Mesenchymal stem cell (in vitro differentiated cells and primary cell): ENCODE measurements at regions not wholly inside any gene's neighbourhood (a gene's known extent, or its start where the extent isn't known, plus 50 kb on each side); places are given as distances from the start of the nearest gene placed in this dataset.

Source experiments
- DNase-seq: peaks from one replicate; pipeline ENCODE4 v3.0.0-alpha.2; 2013
- H2AFZ ChIP-seq: one replicate; pipeline ENCODE4 v1.6.1; 2013; ENCODE audit warnings: low read depth, mild to moderate bottlenecking, control low read depth, inconsistent platforms, low read length, moderate library complexity
- H2AK5ac ChIP-seq: 2 replicates; pipeline ENCODE4 v1.6.1; 2013; ENCODE audit warnings: low read length, moderate library complexity, mild to moderate bottlenecking, inconsistent platforms; ENCODE audit not compliant: severe bottlenecking
- H2BK120ac ChIP-seq: one replicate; pipeline ENCODE4 v1.6.1; 2013; ENCODE audit warnings: low read depth, mild to moderate bottlenecking, inconsistent platforms, low read length, moderate library complexity
- H2BK12ac ChIP-seq, 2 experiments: one replicate each; pipeline ENCODE4 v1.6.1; 2013; ENCODE audit warnings: inconsistent platforms in 2 of 2, low read length in 2 of 2, mild to moderate bottlenecking in 2 of 2, moderate library complexity in 2 of 2, control low read depth in 1 of 2
- H2BK15ac ChIP-seq: one replicate; pipeline ENCODE4 v1.6.1; 2013; ENCODE audit warnings: mild to moderate bottlenecking, low read depth, inconsistent platforms; ENCODE audit not compliant: poor library complexity, severe bottlenecking
- H2BK5ac ChIP-seq: 2 replicates; pipeline ENCODE4 v1.6.1; 2013; ENCODE audit warnings: low read depth, mild to moderate bottlenecking, low read length, control low read depth, inconsistent platforms; ENCODE audit not compliant: poor library complexity, severe bottlenecking
- H3K14ac ChIP-seq, 2 experiments: one replicate each; pipeline ENCODE4 v1.6.1; 2013; ENCODE audit warnings: inconsistent platforms in 2 of 2, low read length in 2 of 2, control low read depth in 1 of 2, mild to moderate bottlenecking in 1 of 2, moderate library complexity in 1 of 2
- H3K18ac ChIP-seq, 2 experiments: one replicate each; pipeline ENCODE4 v1.6.1; 2013; ENCODE audit warnings: inconsistent platforms in 2 of 2, low read length in 2 of 2, control low read depth in 1 of 2, low read depth in 1 of 2, mild to moderate bottlenecking in 1 of 2
- H3K23ac ChIP-seq, 2 experiments: one replicate each; pipeline ENCODE4 v1.6.1; 2013; ENCODE audit warnings: inconsistent platforms in 2 of 2, low read length in 2 of 2, mild to moderate bottlenecking in 2 of 2, moderate library complexity in 2 of 2, control low read depth in 1 of 2
- H3K27ac ChIP-seq: 2 replicates; pipeline ENCODE4 v1.5.1; 2013; ENCODE audit warnings: mild to moderate bottlenecking, moderate library complexity, low read length, control low read depth, inconsistent platforms; ENCODE audit not compliant: poor library complexity, severe bottlenecking
- H3K27me3 ChIP-seq, 2 experiments: 2 replicates each; pipeline versions ENCODE4 v1.6.1 to v1.7.0; 2013; ENCODE audit warnings: low read length in 2 of 2, mild to moderate bottlenecking in 2 of 2, moderate library complexity in 2 of 2, control low read depth in 1 of 2, inconsistent platforms in 1 of 2; ENCODE audit not compliant: control insufficient read depth in 1 of 2, insufficient read depth in 1 of 2
- H3K36me3 ChIP-seq, 2 experiments: 2 replicates each; pipeline versions ENCODE4 v1.6.1 to v1.7.0; 2013; ENCODE audit warnings: low read length in 2 of 2, control low read depth in 1 of 2, inconsistent platforms in 1 of 2, low read depth in 1 of 2, mild to moderate bottlenecking in 1 of 2; ENCODE audit not compliant: insufficient read depth in 2 of 2, control insufficient read depth in 1 of 2
- H3K4ac ChIP-seq, 2 experiments: one replicate each; pipeline ENCODE4 v1.6.1; 2013; ENCODE audit warnings: inconsistent platforms in 2 of 2, low read length in 2 of 2, mild to moderate bottlenecking in 2 of 2, moderate library complexity in 2 of 2, control low read depth in 1 of 2, low read depth in 1 of 2
- H3K4me1 ChIP-seq: 2 replicates; pipeline ENCODE4 v1.6.1; 2013; ENCODE audit warnings: low read depth, low read length, control low read depth; ENCODE audit not compliant: control insufficient read depth, insufficient read depth
- H3K4me2 ChIP-seq: 2 replicates; pipeline ENCODE4 v1.6.1; 2013; ENCODE audit warnings: low read length, mild to moderate bottlenecking, inconsistent platforms; ENCODE audit not compliant: poor library complexity, severe bottlenecking
- H3K4me3 ChIP-seq, 2 experiments: 2 replicates each; pipeline versions ENCODE4 v1.5.1 to v1.7.0; 2013; ENCODE audit warnings: low read length in 2 of 2, mild to moderate bottlenecking in 2 of 2, control low read depth in 1 of 2, low read depth in 1 of 2; ENCODE audit not compliant: insufficient read depth in 1 of 2
- H3K79me1 ChIP-seq: replicated peaks from 2 replicates; pipeline ENCODE4 v1.6.1; 2013; ENCODE audit warnings: mild to moderate bottlenecking, control low read depth, low read length, inconsistent platforms; ENCODE audit not compliant: poor library complexity, severe bottlenecking
- H3K9ac ChIP-seq: 2 replicates; pipeline ENCODE4 v1.7.0; 2013; ENCODE audit warnings: mild to moderate bottlenecking, low read length, moderate library complexity
- H3K9me3 ChIP-seq: 2 replicates; pipeline ENCODE4 v1.7.0; 2013; ENCODE audit warnings: mild to moderate bottlenecking, low read length; ENCODE audit not compliant: control insufficient read depth
- H4K8ac ChIP-seq: one replicate; pipeline ENCODE4 v1.6.1; 2013; ENCODE audit warnings: inconsistent platforms, mild to moderate bottlenecking, low read length, moderate library complexity
- H4K91ac ChIP-seq: one replicate; pipeline ENCODE4 v1.6.1; 2013; ENCODE audit warnings: mild to moderate bottlenecking, low read length, inconsistent platforms
- whole genome bisulfite sequencing: methylation state at CpG from one replicate; pipeline ENCODE4 v1.1.7; 2013; ENCODE audit warnings: mixed read lengths; 5-methylcytosine and 5-hydroxymethylcytosine counted together

GRCh38 chr5:53246042-53246836 lies 136.7 kb upstream of the MOCS2 start:
- Histone ChIP-seq H2BK5ac (no peak overlapping the region), H4K91ac (no peak overlapping the region), H2AFZ (no peak overlapping the region), H2BK15ac (no peak overlapping the region), H3K4me3 (no peak overlapping the region), H2AK5ac (no peak overlapping the region), H4K8ac (no peak overlapping the region), H2BK12ac (no peak overlapping the region), H3K14ac (no peak overlapping the region), H3K4ac (no peak overlapping the region), H3K27ac (peak overlapping the region; percentile 73), H2BK120ac (no peak overlapping the region), H3K4me1 (peaks cover 8% of the 10 kb centered on the region), H3K27me3 (no peaks in the 10 kb centered on the region), H3K79me1 (no peaks in the 10 kb centered on the region), H3K23ac (no peak overlapping the region), H3K9me3 (no peaks in the 10 kb centered on the region), H3K4me2 (no peak overlapping the region), H3K9ac (peak overlapping the region; percentile 79), H3K18ac (no peak overlapping the region), H3K36me3 (no peaks in the 10 kb centered on the region)
- peak; percentile 57 for DNase-seq
- WGBS, result 38% methylated on average over 4 of the region's 8 CpGs

GRCh38 chr5:53249529-53250200 lies 140.1 kb upstream of the MOCS2 start:
- Histone ChIP-seq H2BK15ac (no peak overlapping the region), H4K91ac (no peak overlapping the region), H3K9ac (peak overlapping the region; percentile 45), H3K36me3 (no peaks in the 10 kb centered on the region), H2BK5ac (no peak overlapping the region), H3K27ac (peak overlapping the region; percentile 67), H3K18ac (peak overlapping the region; percentile 31 to 79), H3K23ac (no peak overlapping the region), H3K9me3 (no peaks in the 10 kb centered on the region), H3K4me2 (no peak overlapping the region), H4K8ac (no peak overlapping the region), H3K4me3 (no peak overlapping the region), H3K79me1 (no peaks in the 10 kb centered on the region), H3K4ac (no peak overlapping the region), H2BK120ac (no peak overlapping the region), H3K4me1 (peaks cover 9% of the 10 kb centered on the region), H2BK12ac (peak overlapping the region in 1 of 2 experiments; percentile 83), H3K27me3 (no peaks in the 10 kb centered on the region), H3K14ac (peak overlapping the region in 1 of 2 experiments; percentile 19), H2AK5ac (no peak overlapping the region), H2AFZ (no peak overlapping the region)
- DNase-seq, result peak; percentile 87
- WGBS, result 35% methylated on average over 4 of the region's 4 CpGs

GRCh38 chr5:53250201-53250550 lies 140.6 kb upstream of the MOCS2 start:
- H3K27ac ChIP-seq, result peak overlapping the region; percentile 67
- no peak overlapping the region for H2AK5ac ChIP-seq
- no peak overlapping the region for H4K91ac ChIP-seq
- H3K4me1 ChIP-seq, result peaks cover 9% of the 10 kb centered on the region
- H2BK12ac ChIP-seq, result peak overlapping the region in 1 of 2 experiments; percentile 83
- peak overlapping the region in 1 of 2 experiments; percentile 26 for H3K4ac ChIP-seq
- no peak overlapping the region for H3K4me2 ChIP-seq
- no peak overlapping the region for H4K8ac ChIP-seq
- no peak overlapping the region for H2AFZ ChIP-seq
- no peaks in the 10 kb centered on the region for H3K79me1 ChIP-seq
- H3K23ac ChIP-seq, result no peak overlapping the region
- no peak overlapping the region for H3K14ac ChIP-seq
- peak overlapping the region; percentile 45 for H3K9ac ChIP-seq
- no peak for DNase-seq
- H3K9me3 ChIP-seq, result no peaks in the 10 kb centered on the region
- H2BK5ac ChIP-seq, result no peak overlapping the region
- no peak overlapping the region for H2BK15ac ChIP-seq
- no peak overlapping the region for H3K4me3 ChIP-seq
- no peaks in the 10 kb centered on the region for H3K27me3 ChIP-seq
- peak overlapping the region in 1 of 2 experiments; percentile 68 for H3K18ac ChIP-seq
- no peak overlapping the region for H2BK120ac ChIP-seq
- no peaks in the 10 kb centered on the region for H3K36me3 ChIP-seq
- WGBS, result 96% methylated on average over 2 of the region's 2 CpGs

- peaks cover 8% of the 10 kb centered on the region for H3K4me1 ChIP-seq
- no peaks in the 10 kb centered on the region for H3K79me1 ChIP-seq
- WGBS, result 0% methylated on average over 2 of the region's 2 CpGs
Observed at GRCh38 chr5:53253421-53253871, 143.9 kb upstream of the MOCS2 start.

More at GRCh38 chr5:53253421-53253871, 143.9 kb upstream of the MOCS2 start:
- H2AK5ac ChIP-seq, result no peak overlapping the region
- no peak overlapping the region for H3K27ac ChIP-seq
- H3K18ac ChIP-seq, result peak overlapping the region in 1 of 2 experiments; percentile 12
- H3K9ac ChIP-seq, result no peak overlapping the region
- no peak overlapping the region for H2BK120ac ChIP-seq
- no peak overlapping the region for H3K4me2 ChIP-seq
- no peak overlapping the region for H2BK5ac ChIP-seq
- H2BK12ac ChIP-seq, result no peak overlapping the region
- H3K36me3 ChIP-seq, result no peaks in the 10 kb centered on the region
- H3K4ac ChIP-seq, result no peak overlapping the region
- no peaks in the 10 kb centered on the region for H3K27me3 ChIP-seq
- no peak overlapping the region for H3K23ac ChIP-seq
- no peak overlapping the region for H4K8ac ChIP-seq
- H2BK15ac ChIP-seq, result no peak overlapping the region
- no peak overlapping the region for H3K4me3 ChIP-seq
- no peak overlapping the region for H4K91ac ChIP-seq
- H3K9me3 ChIP-seq, result no peaks in the 10 kb centered on the region
- no peak overlapping the region for H2AFZ ChIP-seq
- no peak overlapping the region for H3K14ac ChIP-seq
- DNase-seq, result peak; percentile 60
